ENCODE measurements at regions not wholly inside any gene's neighbourhood (a gene's known extent, or its start where the extent isn't known, plus 50 kb on each side); places are given as distances from the start of the nearest gene placed in this dataset.

- TF ChIP-seq CTCF (IDR thresholded peaks at IDR 0.05) (no peak), POLR2A (IDR thresholded peaks at IDR 0.05) (no peak)
Measured at GRCh38 chr11:90845126-90845525, 622.3 kb upstream of the CHORDC1 start.
